GM12892 (cell line): ENCODE measurements at regions not wholly inside any gene's neighbourhood (a gene's known extent, or its start where the extent isn't known, plus 50 kb on each side); places are given as distances from the start of the nearest gene placed in this dataset.

Experiments
- POLR2A ChIP-seq: IDR thresholded peaks from 2 replicates; pipeline ENCODE4 v1.6.1; 2011; ENCODE audit warnings: low read depth, low read length, control low read depth
- POLR2AphosphoS5 ChIP-seq: IDR thresholded peaks from 2 replicates; pipeline ENCODE4 v1.6.1; 2011; ENCODE audit warnings: low read depth, low read length, control low read depth
- TAF1 ChIP-seq: IDR thresholded peaks from 2 replicates; pipeline ENCODE4 v1.6.1; 2011; ENCODE audit warnings: low read depth, mild to moderate bottlenecking, control low read depth, low read length, borderline replicate concordance

GRCh38 chr4:71236226-71236625, 102.6 kb upstream of the SLC4A4 start:
- TF ChIP-seq TAF1 (no peak), POLR2A (no peak), POLR2AphosphoS5 (no peak)
